ENCODE measurements at regions not wholly inside any gene's neighbourhood (a gene's known extent, or its start where the extent isn't known, plus 50 kb on each side); places are given as distances from the start of the nearest gene placed in this dataset.
"Not testable (repeated sequence)": the region's sequence is repeated elsewhere in the genome, so short reads cannot be mapped to it uniquely, and the experiment has no call there.

DNA sequence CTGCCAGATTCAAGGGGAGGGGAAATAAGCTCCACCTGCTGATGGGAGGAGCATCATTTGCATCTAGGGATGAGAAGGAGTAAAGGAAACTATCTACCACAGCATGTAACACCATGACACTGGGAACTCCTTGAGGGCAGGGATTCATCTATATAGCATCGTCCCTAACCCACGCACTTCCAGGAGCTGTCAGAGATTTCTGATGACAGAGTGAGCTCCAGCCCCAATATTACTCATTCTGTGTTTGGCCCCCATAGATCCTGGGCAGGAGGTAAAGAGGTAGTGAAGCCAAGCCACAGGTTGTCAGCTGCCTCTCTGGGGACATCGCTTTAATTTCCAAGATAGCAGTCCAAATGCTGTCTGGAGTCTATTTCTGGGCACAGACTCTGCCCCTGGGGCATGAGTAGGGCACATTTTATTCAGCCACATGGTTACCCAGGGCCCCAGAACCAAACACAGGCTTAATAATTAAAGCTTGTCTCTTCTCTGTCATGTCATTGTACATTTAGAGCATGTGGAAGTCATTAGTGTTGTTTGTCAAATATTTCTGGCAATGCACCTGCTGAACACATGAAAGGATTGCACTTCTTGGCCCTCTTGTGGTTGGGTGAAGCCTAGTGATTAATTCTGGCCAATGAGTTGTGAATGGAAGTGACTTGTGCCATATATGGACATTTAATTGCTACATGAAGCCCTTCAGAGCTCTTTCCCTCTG, 105.9 kb upstream of the POU3F1 start:
- no peak for DNase-seq (ENCODE audit: low read depth in 2 of 3, low spot score in 1 of 3)

DNA sequence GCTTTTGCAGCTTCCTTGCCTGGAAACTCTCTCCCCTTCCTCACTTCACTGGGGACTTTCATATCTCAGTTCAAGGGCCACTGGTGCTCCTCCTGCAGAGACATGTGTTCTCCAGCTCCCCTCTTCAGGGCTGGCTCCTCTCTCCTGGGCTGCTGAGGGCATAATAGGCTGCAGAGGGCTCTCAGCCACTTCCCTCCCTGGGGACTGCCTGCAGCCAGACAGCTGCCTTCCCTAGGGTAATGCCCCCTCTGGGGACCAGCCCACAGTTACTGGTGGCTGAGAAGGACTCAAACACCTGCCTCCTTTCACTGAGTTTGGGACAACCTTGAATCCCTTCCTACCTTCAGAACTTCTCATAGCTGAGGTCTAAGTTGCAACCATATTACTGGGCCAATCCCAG, 104.8 kb upstream of the POU3F1 start:
- DNase-seq (ENCODE audit: low read depth in 2 of 3, low spot score in 1 of 3): no peak

DNA sequence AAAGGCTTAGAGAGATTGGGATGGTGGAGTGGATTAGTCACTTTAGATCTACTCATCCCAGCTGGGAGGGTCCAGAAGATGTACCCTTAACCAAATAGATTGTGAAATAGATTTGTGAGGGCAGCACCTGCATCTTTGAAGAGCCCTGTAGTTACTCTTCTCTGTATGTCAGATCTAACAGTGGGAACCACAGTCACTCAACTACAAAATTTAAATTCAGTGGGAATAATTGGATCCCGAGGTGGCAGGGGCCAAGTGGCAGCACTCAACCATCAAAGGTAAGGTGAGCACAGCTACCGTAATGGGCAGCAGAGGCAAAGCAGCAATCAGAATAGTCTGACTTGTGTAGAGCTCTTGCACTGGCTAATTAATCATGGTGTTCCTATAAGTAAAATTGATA, 99.5 kb upstream of the POU3F1 start:
- DNase-seq (ENCODE audit: low read depth in 2 of 3, low spot score in 1 of 3): not testable (repeated sequence)

DNA sequence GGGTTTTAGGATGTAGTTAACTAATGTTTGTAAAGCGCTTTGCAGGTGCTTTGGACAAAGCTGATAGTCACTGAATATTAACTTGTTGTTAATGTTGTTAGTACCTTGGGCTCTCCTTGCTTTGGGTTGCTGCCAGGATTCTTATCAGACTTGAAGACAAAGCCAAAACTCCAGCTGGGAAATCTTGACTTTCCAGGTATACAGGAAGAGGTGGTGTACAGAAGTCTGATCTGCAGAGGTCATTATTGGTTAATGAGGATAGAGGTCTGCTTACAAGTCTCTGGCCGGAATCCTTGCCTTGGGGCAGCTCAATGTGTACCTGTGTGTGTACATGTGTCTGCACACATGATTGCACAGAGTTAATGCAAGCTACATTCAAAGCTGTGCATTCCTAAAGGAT, 96.0 kb upstream of the POU3F1 start:
- no peak for DNase-seq (ENCODE audit: low read depth in 2 of 3, low spot score in 1 of 3)

DNA sequence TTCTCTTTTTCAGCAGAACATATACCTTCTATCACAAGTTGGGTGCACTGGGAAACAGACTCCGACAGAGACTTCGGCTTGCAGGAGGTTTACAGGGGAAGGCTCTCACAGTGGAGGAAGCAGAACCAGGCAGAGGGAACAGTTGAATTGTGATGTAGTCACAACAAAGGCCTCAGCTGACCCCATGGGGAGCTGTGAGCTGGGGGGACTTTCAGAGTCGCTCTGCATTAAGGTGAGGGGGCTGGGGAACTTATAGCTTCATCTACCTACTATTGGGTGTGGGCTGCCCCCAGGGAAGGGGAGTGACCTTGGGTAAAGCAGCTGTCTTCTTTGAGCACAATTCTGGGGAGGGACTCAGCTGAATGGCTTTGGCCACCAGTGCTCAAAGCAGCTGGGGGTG, 94.9 kb upstream of the POU3F1 start:
- no peak for DNase-seq (ENCODE audit: low read depth in 2 of 3, low spot score in 1 of 3)

DNA sequence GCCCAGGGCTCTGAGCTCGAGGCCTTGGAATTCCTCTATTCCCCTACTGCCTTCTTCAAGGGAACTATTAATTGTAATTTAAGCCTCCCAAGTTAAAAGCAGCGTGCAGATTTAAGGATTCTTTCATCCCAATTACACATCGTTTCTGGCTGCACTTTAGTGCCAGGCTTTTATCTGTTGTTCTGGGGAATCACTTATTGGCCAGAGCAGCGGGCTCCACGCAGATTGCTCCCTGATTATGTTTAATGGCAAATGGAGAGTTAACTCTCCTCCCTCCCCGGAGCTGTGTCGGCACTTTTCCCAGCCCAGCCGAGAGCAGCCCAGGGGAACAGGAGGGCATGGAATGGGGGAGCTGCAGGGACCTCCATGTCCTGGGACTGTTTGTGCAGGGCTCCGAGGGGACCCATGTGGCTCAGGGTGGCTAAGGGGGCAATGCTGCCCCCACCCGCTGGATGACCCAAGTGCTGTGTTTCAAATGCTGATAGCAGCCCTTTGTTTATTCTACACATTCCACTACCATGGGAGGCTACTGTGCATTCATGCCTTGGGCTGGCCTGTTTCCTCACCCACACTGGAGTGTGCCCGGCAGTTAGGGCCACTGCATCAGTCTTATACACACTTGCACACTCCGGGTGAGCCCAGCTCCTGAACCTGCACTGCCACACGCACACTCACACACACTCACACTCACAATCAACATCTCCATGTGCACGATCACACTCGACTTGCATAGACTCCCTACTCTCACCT, 93.3 kb upstream of the POU3F1 start:
- no peak for DNase-seq (ENCODE audit: low read depth in 2 of 3, low spot score in 1 of 3)

DNA sequence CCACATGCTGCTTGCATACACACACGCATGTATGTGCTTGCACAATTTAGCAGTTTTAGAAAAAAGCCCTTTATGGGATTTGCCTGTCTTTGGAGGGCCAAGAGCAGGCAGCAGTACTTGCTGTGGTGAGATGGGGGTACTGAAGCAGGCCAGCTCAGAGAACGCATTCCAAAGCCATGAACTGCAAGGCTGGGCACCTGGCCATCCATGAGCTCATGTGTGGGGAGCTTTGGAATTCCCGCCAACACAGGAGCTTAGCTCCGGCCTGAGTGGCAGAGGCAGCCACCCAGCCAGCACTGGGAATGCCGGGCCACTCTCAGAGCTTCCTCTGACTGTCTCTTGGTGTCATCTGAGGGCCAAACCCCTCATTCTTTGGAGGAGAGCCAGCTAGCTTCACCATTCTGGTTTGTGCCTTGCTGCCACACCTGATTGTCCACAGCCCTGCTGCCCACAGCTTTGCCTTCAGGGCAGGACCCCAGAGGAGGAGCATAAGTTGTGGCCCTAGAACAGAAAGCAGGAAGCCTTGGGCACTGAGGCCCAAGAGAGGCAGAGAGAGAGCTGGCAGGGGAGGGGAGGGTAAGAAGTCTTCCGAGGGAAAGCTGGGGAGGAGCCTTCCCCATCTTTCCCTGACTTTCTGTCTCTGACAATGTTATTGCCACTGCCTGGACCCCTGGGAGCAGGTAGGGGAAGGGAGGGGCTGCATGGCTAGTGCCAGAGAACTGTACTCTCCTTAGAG, 92.1 kb upstream of the POU3F1 start:
- no peak for DNase-seq (ENCODE audit: low read depth in 2 of 3, low spot score in 1 of 3)

DNA sequence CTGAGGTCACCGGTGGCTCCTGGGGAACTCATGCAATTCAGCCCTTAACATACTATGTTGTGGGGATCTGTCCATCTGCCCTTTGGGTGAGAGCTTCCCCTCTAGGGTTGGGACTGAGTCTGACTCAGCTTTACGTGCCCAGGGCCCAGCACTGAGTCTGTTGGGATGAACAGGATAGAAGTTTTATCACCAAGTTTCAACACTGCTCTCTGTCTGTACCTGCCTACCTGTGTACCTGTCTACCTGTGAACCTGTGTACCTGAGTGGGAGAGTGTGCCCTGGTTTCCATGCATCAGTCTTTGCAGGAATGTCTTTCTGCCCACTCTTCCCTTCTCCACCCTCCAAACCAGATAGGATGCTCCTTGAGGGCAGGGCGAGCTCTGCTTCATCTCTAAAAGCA, 90.6 kb upstream of the POU3F1 start:
- DNase-seq (ENCODE audit: low read depth in 2 of 3, low spot score in 1 of 3): no peak

DNA sequence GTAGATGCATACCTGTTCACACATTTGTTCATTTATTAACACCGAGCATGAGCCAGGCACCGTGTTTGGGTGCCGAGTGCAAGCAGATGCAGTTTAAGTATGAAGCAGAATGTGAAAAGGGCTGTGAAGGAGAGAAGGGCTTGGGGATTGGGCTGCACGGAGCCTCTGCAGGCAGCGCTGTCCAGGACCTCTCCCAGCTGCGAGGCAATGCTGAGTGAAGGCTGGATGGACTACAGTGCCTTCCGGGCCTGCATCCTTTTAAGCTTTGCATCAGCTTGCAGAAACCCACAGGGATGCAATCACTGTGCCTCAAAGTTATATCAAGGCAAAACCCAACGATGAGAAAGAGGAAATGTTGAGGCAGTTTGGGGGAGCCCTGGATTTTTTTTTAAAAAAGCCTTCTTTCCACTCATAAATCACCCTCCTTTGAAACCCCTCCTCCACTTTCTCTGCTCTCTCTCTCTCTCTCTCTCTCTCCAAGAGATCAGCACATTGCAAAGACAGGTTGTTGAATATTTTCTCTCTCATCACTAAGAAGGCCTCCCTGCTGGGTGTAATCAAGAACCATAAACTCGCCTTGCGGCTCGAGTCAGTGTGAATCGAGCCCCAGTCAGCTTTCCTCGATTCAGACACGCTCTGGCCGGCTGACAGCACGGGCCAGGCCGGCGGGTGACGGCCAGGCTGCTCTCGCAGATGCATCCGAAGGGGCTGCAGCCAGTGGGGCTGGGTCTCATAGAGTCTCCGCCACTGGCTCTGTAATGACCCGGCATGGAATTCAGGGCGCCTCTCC, 89.2 kb upstream of the POU3F1 start:
- DNase-seq (ENCODE audit: low read depth in 2 of 3, low spot score in 1 of 3): no peak

DNA sequence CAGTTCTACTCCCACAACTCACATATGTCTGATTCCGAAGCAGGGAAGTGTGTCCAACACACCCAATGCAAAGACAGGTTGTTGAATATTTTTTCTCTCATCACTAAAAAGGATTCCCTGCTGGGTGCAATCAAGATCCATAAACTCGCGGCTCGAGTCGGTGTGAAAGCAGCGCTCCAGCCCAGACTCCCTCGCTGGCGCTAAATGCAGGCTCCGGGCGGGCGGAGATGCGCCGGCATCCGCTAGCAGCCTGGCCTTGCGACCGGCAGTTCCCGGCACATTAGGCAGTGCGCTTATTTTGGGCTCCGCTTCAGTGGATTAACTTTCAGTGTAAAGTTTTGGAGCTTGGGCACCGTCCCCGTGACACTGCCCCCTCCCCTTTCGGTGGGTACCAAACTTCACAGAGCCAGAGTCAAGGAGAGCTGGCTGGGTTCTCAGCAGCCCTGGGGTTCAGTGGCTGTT, 87.7 kb upstream of the POU3F1 start:
- no peak for DNase-seq (ENCODE audit: low read depth in 2 of 3, low spot score in 1 of 3)

DNA sequence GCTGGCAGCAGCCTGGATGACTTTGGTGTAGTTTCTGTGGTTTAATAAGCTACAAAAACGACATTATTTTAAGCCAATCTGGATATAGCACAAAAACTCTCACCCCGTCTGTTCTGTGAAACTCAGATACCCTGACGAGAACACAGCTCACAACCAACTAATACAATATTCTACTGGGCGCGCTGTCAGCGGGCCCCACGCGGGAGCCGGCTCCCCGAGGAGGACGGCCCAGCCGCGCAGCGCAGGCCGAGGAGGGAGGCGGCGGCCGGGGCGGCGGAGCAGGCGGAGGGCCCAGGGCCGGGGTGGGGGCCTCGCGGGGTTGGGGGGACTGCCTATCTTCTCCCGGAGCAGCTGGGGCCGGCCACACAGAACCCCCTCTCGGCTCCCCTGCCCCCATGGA, 87.2 kb upstream of the POU3F1 start:
- no peak for DNase-seq (ENCODE audit: low read depth in 2 of 3, low spot score in 1 of 3)

DNA sequence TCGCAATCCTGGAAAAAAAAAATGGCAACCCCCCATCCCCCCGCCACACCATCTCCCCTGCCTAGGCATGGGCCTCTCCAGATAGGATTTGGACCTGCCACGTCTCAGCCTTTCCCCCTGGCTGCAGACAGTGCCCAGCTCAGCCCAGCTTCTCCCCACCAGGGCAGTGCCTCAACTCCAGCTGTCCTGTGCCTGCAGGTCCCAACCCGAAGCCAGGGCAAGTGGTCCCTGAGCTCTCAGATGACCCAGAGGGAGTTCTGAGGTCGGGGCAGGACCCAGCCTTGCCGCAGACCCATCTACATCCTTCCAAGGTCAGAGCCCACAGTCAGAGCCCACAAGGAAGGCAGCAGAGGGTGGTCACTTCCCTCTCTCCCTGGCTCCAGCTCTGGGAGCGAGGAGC, 86.7 kb upstream of the POU3F1 start:
- no peak for DNase-seq (ENCODE audit: low read depth in 2 of 3, low spot score in 1 of 3)

DNA sequence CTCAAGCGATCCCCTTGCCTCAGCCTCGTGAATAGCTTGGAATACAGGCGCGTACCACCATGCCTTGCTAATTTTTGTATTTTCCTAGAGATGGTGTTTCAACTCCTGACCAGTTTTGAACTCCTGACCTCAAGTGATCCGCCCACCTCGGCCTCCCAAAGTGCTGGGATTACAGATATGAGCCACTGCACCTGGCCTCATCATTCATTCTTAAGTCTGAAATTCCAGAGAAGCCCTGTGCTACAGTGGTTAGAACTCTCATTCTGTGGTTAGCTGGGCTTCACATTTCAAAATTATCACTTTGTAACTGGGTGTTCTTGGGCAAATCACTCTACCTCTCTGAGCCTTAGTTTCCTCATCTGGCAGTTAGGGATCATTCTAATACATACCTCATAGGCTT, 86.1 kb upstream of the POU3F1 start:
- no peak for DNase-seq (ENCODE audit: low read depth in 2 of 3, low spot score in 1 of 3)

DNA sequence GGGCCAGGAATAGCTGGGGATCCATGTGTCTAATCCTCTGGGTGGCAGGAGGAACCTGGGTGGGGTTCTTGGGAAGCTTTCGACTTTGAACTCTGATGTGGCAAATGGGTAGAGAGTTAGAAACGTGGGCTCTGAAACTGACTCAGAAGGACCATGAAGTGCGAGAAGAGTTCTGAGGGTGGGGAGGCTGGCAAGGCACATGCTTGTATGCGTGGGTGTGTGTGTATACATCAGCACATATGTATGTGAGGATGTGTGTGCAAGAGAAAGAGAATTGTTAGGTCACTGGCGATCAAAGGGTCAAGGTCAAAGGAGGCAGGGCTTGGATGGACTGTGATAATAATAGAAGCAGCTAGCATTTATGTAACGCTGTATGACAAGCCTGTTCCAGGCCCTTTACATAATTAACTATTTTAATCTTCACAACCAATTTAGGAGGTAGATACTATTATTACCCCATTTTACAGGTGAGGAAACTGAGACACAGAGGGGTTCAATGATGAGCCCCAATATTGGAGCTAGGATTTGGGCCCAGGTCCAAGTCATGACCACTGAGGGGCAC, 84.5 kb upstream of the POU3F1 start:
- no peak for DNase-seq (ENCODE audit: low read depth in 2 of 3, low spot score in 1 of 3)

DNA sequence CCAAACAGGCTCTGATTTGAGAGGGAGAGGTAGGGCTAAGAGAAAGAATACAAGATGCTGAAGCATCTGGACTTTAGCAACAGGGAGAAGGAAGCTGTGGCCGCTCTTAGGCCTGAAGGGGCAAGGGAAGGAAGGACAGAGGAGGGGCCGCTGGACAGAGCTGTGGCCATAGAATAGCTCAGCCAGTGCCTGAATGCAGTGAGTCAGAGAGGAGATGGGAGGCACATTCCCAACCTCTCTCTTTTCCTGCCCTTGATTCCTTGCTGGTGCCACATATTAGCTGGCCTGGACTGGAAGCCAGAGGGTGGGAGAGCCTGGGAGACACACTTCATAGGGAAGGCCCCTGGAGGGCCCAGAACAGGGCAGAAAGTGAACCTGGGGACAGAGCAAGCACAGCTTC, 83.4 kb upstream of the POU3F1 start:
- no peak for DNase-seq (ENCODE audit: low read depth in 2 of 3, low spot score in 1 of 3)

DNA sequence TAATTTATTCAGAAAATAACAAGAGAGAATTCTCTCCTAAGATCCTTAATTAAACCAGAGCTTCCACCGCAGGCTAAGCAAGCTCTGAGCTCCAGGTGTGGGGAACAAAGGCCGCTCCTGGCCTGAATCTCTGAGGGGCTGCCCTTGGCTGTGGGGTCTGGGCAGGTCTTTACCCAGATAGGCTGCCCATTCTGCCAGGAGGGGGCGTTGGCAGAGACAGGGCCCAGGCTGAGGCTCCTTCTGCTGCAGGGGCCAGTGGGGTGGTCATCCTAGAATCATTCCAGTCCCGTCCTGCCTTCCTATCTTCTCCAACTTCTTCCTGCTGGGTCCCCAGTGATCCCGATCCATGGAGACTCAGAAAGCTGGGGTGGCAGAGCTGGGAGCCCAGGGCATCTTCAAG, 82.9 kb upstream of the POU3F1 start:
- DNase-seq (ENCODE audit: low read depth in 2 of 3, low spot score in 1 of 3): no peak

DNA sequence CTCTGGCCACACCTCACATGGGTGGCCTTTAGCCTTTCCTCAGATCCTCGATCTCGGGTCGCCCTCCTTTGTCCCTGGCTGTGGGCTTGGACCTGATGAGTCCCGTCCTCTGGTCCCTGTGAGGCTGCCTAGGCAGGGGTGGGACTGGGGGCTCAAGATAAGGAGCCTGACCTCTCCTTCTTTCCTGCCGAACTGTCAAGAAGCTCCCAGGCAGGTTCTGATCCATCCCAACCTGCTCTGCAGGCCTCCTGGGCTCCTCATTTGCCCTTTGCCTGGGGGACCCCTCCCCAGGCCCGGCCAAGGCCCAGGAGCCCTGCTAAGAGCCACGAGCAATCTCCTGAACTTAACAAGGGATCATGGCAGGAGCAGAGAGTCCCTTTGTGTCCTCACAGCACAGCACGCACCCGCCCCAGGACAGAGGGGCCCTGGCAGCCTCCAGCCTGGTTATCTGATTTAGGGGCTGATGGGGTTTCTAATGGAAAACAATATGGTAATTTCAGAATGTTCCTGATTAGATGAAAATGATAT, 82.4 kb upstream of the POU3F1 start:
- DNase-seq (ENCODE audit: low read depth in 2 of 3, low spot score in 1 of 3): no peak

DNA sequence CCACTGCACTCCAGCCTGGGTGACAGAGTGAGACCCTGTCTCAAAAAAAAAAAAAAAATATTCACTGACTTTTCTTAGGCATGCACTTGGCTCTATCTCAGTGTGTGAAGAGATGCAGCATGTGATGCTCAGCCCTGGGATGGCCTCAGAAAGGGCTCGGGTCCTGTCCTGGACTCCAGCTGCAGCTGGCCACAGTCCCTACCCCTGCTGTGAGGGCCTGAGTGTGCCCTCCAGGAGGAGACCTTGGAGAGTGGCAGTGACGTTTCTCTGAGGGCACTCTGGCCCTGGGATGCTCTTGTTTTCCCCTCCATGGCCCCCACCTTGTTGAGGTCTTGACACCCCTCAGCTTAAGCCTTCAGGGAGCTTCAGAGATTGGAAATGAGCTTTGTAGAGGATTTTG, 81.9 kb upstream of the POU3F1 start:
- DNase-seq (ENCODE audit: low read depth in 2 of 3, low spot score in 1 of 3): no peak

DNA sequence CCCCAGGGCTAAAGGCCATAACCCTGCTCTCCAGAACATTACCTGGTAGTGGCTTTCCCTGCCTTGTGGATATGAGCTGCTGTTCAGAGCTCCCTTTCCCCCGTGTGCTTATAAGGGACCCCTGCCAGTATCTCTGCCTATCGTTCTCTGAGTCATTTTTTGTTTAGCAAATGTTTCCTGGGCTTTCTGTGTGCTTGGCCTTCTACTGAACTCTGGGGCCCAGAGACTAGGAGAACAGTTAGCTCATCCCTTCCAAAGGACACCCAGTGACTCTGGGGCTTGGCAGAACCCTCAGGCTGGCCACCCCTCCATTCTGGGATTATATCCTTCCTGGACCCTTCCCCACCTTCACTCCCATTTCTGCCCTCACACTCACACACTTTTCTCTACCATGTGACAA, 80.8 kb upstream of the POU3F1 start:
- no peak for DNase-seq (ENCODE audit: low read depth in 2 of 3, low spot score in 1 of 3)

DNA sequence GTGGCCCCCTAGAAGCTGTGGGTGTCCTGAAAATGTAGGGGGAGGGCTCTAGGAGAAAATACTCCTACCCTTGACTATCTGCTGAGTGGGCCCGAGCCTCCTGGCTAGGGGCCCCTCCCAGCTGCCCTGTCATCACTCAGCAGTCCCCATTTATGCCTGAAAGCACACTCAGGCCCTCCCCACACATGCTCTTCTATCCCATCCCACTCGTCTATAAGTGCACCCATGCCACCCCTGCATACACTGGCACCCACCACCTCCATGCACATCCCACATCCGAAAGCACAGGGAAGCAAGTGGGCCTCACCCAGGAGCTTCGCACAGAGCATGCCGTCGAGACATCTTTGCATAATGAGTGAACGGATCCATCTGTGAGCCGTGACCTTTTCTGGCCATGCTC, 80.4 kb upstream of the POU3F1 start:
- DNase-seq (ENCODE audit: low read depth in 2 of 3, low spot score in 1 of 3): no peak

All from stimulated activated CD4-positive, alpha-beta T cell treated with anti-CD3 and anti-CD28 coated beads, Interleukin-12 subunit alpha, Interleukin-12 subunit beta, amount 100 ng/mL, for 48 hours (primary cell).